Peyer's patch (tissue), 4 donors: ENCODE measurements at regions not wholly inside any gene's neighbourhood (a gene's known extent, or its start where the extent isn't known, plus 50 kb on each side); places are given as distances from the start of the nearest gene placed in this dataset.

ENCODE experiments used
- POLR2A ChIP-seq, 2 donors: fragments of 450-650 bp; IDR thresholded peaks; one replicate each; pipeline ENCODE4 v1.5.1; 2017; ENCODE audit warnings: antibody characterized with exemption in 2 of 2, mild to moderate bottlenecking in 2 of 2, moderate library complexity in 2 of 2
- TF ChIP-seq, protein P1 (sequence below), 6 experiments: fragments of 450-650 bp in 4 of 6; fragments of 200-600 bp in 2 of 6; sonication (generic) in 1 of 6; IDR thresholded peaks; one replicate each; pipeline ENCODE4 v1.5.1; 2017 to 2019; ENCODE audit warnings: antibody characterized with exemption in 6 of 6, mild to moderate bottlenecking in 3 of 6, moderate library complexity in 1 of 6

DNA sequence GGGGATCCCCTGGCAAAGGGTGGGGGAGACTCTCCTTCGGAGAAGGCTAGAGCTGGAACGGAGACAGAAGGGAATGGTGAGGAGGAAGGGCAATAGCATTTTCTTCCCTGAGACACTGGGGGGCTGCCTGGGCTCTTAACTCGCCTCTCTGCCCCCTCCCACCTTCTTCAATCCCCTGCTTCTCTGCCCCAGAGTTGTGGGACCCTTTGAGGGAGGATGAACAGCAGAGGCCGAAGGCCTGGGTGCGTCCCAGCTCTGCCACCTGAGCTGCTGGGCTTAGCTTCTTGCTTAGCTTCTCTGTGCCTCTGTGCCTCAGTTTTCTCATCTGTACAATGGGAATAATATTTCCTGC, 72.4 kb downstream of the RTL6 start:
- TF ChIP-seq POLR2A (IDR thresholded peaks at IDR 0.05): no peak
- TF ChIP-seq, protein P1, sequence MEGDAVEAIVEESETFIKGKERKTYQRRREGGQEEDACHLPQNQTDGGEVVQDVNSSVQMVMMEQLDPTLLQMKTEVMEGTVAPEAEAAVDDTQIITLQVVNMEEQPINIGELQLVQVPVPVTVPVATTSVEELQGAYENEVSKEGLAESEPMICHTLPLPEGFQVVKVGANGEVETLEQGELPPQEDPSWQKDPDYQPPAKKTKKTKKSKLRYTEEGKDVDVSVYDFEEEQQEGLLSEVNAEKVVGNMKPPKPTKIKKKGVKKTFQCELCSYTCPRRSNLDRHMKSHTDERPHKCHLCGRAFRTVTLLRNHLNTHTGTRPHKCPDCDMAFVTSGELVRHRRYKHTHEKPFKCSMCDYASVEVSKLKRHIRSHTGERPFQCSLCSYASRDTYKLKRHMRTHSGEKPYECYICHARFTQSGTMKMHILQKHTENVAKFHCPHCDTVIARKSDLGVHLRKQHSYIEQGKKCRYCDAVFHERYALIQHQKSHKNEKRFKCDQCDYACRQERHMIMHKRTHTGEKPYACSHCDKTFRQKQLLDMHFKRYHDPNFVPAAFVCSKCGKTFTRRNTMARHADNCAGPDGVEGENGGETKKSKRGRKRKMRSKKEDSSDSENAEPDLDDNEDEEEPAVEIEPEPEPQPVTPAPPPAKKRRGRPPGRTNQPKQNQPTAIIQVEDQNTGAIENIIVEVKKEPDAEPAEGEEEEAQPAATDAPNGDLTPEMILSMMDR (IDR thresholded peaks at IDR 0.05): no peak
